Sigmoid colon (tissue), 4 donors: ENCODE measurements at regions not wholly inside any gene's neighbourhood (a gene's known extent, or its start where the extent isn't known, plus 50 kb on each side); places are given as distances from the start of the nearest gene placed in this dataset.

ENCODE experiments used
- CTCF ChIP-seq, 4 experiments: fragments of 450-650 bp in 3 of 4; fragments of 200-600 bp in 1 of 4; IDR thresholded peaks; one replicate each; pipeline ENCODE4 v1.5.1; 2016 to 2019; ENCODE audit warnings: antibody characterized with exemption in 4 of 4, mild to moderate bottlenecking in 3 of 4, moderate library complexity in 2 of 4
- POLR2A ChIP-seq, 2 donors: fragments of 450-650 bp; IDR thresholded peaks; one replicate each; pipeline ENCODE4 v1.6.1; 2016; ENCODE audit warnings: antibody characterized with exemption in 2 of 2, mild to moderate bottlenecking in 2 of 2, moderate library complexity in 2 of 2
- POLR2AphosphoS5 ChIP-seq, 4 donors: sonication (generic); formaldehyde crosslinking; IDR thresholded peaks; one replicate each; pipeline ENCODE4 v1.6.1; 2017; ENCODE audit warnings: antibody characterized with exemption in 4 of 4

DNA sequence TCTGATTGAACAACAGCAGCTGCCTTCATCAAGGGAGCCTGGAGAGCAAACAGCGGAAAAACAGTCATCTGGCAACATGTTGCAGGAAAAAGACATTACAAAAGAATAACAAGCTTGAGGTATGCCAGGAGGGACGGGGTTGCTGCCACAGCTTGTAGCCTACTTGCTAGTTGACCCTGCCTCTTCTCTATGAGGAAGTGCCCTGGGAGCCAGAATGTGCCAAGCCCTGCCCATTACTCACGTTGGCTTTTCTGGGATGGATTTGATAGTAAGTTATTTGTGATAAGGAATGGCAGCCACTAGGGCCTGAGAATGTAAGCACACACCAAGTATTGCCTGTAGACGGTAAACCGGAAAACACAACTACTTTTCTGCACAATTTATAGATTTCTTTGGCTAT, 113.5 kb upstream of the KIRREL3 start:
- no peak for TF ChIP-seq CTCF (IDR thresholded peaks at IDR 0.05)
- no peak for TF ChIP-seq POLR2A (IDR thresholded peaks at IDR 0.05)
- no peak for TF ChIP-seq POLR2AphosphoS5 (IDR thresholded peaks at IDR 0.05)
